ENCODE measurements at regions not wholly inside any gene's neighbourhood (a gene's known extent, or its start where the extent isn't known, plus 50 kb on each side); places are given as distances from the start of the nearest gene placed in this dataset.
"Not testable (repeated sequence)": the region's sequence is repeated elsewhere in the genome, so short reads cannot be mapped to it uniquely, and the experiment has no call there.

- no peak overlapping the region for H3K4me3 ChIP-seq (ENCODE audit: low read depth, low read length)
These were observed 86.6 kb downstream of the MYCN start for GRCh38 chr2:16026816-16027501.

DNA sequence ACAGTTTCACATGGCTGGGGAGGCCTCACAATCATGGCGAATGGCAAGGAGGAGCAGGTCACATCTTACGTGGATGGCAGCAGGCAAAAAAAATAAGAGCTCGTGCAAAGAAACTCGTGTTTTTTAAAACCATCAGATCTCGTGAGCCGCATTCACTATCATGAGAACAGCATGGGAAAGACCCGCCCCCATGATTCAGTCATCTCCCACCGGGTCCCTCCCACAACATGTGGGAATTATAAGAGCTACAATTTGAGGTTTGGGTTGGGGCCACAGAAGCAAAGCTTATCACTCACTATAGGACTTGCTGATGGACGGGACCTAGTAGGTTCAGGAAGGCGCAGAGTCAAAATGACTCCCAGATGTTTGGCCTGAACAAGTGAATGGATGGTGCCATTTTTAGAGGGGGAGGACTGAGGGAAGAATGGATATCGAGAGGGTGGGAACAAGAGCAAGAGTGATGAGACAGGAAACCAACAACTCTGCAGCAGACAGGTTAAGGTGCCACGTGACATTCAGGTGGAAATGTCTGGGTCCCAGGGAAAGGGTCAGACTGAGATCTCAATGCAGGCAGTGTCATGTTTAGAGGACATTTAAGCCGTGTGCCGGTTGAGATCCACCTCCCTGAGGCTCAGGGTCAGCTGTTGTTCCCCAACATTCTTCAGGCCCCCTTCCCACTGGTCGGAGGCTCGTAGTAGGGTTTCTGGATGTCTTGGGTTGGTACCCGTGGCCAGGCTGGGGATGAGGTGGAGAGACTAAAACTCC, 85.7 kb downstream of the MYCN start:
- no peak overlapping the region for H3K4me3 ChIP-seq (ENCODE audit: low read depth, low read length)
- no peak for TF ChIP-seq CTCF (IDR thresholded peaks at IDR 0.05; ENCODE audit: low read depth, low read length)

More at GRCh38 chr2:16026816-16027501, 86.6 kb downstream of the MYCN start:
- TF ChIP-seq CTCF (IDR thresholded peaks at IDR 0.05; ENCODE audit: low read depth, low read length), result no peak

DNA sequence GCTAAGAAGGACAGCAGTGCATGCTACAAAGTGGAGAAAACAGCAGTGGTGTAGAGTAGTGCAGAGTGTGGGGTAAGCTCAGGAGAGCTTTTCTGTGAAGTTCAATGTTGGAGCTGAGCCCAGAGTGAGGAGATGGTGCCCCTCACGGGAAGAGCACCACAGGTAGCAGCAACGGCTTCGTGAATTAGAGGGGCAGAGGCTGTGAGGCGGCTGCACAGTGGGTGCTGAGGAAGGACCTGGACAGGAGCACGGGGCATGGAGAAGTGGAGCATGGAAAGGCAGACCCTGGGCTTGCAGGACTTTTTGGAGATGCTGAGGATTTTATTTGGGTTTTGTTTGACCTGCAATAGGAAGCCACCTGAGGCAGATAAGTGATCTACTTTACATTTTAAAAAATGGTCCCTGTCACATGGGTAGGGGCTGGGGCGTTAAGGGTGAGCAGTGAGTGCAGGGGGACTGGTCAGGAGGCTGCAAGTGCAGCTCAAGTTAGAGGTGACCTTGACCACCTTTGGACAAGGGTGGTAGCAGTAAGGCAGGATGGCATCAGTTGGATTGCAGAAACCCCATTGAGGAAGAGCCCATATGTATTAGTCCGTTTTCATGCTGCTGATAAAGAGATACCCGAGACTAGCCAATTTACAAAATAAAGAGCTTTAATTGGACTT, 85.0 kb downstream of the MYCN start:
- TF ChIP-seq CTCF (IDR thresholded peaks at IDR 0.05; ENCODE audit: low read depth, low read length), result no peak
- no peak overlapping the region for H3K4me3 ChIP-seq (ENCODE audit: low read depth, low read length)

- H3K4me3 ChIP-seq (ENCODE audit: low read depth, low read length), result not testable (repeated sequence)
These were observed 84.3 kb downstream of the MYCN start for GRCh38 chr2:16024628-16025027.

- no peak for TF ChIP-seq CTCF (IDR thresholded peaks at IDR 0.05; ENCODE audit: low read depth, low read length)
- H3K4me3 ChIP-seq (ENCODE audit: low read depth, low read length), result no peak overlapping the region
These were observed 83.4 kb downstream of the MYCN start for GRCh38 chr2:16023506-16024360.

DNA sequence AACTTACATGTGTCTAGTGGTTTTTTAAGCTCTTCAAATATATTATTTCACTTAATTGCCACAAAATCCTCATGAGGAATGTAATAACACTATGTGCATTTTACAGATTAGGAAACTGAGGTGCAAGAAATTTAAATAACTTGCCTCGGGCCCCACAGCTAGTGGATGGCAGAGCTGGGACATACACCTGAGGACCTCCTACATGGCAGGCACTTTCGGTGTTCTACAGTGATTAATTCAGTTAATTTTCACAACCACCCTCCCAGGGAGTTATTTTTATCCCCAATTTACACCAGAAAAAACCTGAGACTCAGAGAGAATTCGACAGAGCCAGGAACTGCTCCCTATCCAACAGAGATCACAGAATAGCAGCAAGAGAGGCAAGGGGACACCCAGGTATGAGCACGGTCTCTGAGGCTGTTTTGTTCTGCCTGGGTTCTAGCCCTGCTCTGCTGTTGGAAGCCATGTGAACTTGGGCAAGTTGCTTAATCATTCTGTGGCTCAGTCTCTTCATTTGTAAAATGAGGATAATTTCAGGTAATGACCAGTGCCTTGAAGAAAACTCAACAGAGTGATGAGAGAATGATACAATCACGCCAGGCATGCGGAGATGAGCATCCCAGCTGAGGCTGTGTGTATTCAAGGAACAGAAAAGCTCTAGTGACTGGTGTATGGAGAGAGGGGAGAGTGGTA, 82.3 kb downstream of the MYCN start:
- no peak overlapping the region for H3K4me3 ChIP-seq (ENCODE audit: low read depth, low read length)
- no peak for TF ChIP-seq CTCF (IDR thresholded peaks at IDR 0.05; ENCODE audit: low read depth, low read length)
